GM12865 (cell line): ENCODE measurements at regions not wholly inside any gene's neighbourhood (a gene's known extent, or its start where the extent isn't known, plus 50 kb on each side); places are given as distances from the start of the nearest gene placed in this dataset.
"Not testable (repeated sequence)": the region's sequence is repeated elsewhere in the genome, so short reads cannot be mapped to it uniquely, and the experiment has no call there.

Source experiments
- DNase-seq: peaks from one replicate; pipeline ENCODE4 v3.0.0; 2010; ENCODE audit warnings: low read depth
- H3K4me3 ChIP-seq: 2 replicates; pipeline ENCODE4 v1.5.1; 2011; ENCODE audit warnings: mild to moderate bottlenecking, low read depth, low read length, control low read depth
- TF ChIP-seq, protein P1 (sequence below): IDR thresholded peaks from 2 replicates; pipeline ENCODE4 v1.5.1; 2011; ENCODE audit warnings: low read length, control low read depth, low read depth, inconsistent platforms; ENCODE audit not compliant: insufficient read depth; ENCODE audit errors: missing control alignments

DNA sequence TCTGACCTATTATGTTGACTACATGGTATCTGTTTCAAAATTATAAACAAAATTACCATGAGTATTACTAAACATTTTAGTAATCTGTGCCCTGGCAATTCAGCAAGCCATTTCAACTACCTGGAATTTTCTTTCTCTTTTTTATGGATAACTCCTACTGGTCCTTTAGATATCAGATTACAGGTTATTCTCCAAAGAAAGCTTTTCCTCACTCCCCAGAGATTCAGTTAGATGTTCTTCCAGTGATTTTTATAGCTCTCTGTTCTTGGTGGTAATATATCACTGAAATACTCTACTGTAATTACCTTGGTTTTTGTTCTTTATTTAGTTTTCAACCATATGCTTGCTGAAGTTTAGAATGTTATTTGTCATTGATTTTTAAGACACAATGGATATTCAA lies 930.2 kb upstream of the FOXG1 start:
- TF ChIP-seq, protein P1, sequence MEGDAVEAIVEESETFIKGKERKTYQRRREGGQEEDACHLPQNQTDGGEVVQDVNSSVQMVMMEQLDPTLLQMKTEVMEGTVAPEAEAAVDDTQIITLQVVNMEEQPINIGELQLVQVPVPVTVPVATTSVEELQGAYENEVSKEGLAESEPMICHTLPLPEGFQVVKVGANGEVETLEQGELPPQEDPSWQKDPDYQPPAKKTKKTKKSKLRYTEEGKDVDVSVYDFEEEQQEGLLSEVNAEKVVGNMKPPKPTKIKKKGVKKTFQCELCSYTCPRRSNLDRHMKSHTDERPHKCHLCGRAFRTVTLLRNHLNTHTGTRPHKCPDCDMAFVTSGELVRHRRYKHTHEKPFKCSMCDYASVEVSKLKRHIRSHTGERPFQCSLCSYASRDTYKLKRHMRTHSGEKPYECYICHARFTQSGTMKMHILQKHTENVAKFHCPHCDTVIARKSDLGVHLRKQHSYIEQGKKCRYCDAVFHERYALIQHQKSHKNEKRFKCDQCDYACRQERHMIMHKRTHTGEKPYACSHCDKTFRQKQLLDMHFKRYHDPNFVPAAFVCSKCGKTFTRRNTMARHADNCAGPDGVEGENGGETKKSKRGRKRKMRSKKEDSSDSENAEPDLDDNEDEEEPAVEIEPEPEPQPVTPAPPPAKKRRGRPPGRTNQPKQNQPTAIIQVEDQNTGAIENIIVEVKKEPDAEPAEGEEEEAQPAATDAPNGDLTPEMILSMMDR = no peak
- DNase-seq = no peak
- no peak overlapping the region for H3K4me3 ChIP-seq

- DNase-seq = no peak
- no peak overlapping the region for H3K4me3 ChIP-seq
- TF ChIP-seq, protein P1 = no peak
Observed at GRCh38 chr14:27845241-27845850, 921.2 kb upstream of the FOXG1 start.

DNA sequence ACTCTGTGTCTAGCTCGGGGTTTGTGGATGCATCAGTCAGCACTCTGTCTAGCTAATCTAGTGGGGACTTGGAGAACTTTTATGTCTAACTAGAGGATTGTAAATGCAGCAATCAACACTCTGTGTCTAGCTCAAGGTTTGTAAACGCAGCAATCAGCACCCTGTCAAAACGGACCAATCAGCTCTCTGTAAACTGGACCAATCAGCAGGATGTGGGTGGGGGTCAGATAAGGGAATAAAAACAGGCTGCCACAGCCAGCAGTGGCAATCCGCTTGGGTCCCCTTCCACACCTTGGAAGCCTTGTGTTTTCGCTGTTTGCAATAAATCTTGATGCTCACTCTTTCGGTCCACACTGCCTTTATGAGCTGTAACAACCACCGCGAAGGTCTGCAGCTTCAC lies 920.7 kb upstream of the FOXG1 start:
- no peak for DNase-seq
- H3K4me3 ChIP-seq = no peak overlapping the region
- TF ChIP-seq, protein P1 = no peak

DNA sequence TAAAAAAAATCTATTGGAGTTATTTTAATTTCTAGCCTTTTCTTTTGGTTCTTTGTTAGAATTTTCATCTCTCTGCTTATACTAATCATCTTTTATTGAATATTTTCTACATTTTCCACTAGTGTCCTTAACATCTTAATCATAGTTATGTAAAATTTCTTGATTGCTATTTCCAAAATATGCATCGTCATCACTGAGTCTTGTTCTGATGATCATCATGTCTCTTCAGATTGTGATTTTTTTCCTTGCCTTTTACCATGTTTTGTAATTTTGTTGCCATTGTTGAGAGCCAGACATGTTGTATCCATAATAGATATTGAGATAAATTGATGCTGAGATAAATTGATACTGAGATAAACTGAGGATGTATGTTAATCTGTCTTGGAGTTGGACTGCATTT lies 919.1 kb upstream of the FOXG1 start:
- DNase-seq, H3K4me3 ChIP-seq: not testable (repeated sequence)

- DNase-seq, H3K4me3 ChIP-seq: not testable (repeated sequence)
Observed at GRCh38 chr14:27849193-27849592, 917.4 kb upstream of the FOXG1 start.

DNA sequence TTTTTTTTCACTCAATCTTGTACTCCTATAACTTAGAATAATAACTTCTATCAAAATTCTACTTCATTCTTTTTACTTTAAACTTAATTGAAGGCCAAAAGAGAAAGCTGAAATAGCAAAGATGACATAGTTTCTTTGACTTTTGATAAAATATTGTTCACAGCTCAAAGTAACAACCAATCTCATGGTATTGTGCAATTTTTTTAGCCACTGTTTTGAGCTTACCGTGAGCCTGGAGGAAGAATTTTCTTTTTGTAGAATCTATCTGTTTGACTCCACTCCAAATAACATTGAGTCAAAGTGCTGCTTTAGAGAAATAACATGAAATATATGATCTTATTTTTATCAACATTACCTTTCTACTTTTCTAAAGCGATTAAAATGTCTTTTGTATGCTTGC lies 903.9 kb upstream of the FOXG1 start:
- H3K4me3 ChIP-seq = no peak overlapping the region
- TF ChIP-seq, protein P1 = no peak
- no peak for DNase-seq

DNA sequence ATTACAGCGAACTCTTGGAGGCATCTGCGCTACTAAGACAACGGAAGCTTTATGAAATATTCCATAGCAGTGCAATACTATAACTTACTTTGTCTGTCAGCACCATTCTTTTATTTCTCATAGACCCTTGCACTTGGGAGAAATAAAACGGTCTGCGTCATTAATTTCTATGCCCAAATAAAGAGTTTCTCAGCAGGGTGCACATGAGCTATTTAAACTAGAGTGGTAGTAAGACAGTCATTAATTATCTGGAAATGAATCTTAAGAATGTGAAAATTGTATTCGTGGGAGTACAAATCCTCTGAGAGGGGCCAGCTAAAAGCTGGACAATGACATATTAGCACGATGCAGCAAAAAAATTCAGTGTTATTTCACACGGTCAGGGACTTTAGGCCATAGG lies 903.4 kb upstream of the FOXG1 start:
- TF ChIP-seq, protein P1 = no peak
- no peak overlapping the region for H3K4me3 ChIP-seq
- DNase-seq = no peak

- no peak overlapping the region for H3K4me3 ChIP-seq
Observed at GRCh38 chr14:27881063-27881462, 885.5 kb upstream of the FOXG1 start.

More at GRCh38 chr14:27881063-27881462, 885.5 kb upstream of the FOXG1 start:
- DNase-seq = no peak
- TF ChIP-seq, protein P1 = no peak
